ENCODE measurements at regions not wholly inside any gene's neighbourhood (a gene's known extent, or its start where the extent isn't known, plus 50 kb on each side); places are given as distances from the start of the nearest gene placed in this dataset.

DNA sequence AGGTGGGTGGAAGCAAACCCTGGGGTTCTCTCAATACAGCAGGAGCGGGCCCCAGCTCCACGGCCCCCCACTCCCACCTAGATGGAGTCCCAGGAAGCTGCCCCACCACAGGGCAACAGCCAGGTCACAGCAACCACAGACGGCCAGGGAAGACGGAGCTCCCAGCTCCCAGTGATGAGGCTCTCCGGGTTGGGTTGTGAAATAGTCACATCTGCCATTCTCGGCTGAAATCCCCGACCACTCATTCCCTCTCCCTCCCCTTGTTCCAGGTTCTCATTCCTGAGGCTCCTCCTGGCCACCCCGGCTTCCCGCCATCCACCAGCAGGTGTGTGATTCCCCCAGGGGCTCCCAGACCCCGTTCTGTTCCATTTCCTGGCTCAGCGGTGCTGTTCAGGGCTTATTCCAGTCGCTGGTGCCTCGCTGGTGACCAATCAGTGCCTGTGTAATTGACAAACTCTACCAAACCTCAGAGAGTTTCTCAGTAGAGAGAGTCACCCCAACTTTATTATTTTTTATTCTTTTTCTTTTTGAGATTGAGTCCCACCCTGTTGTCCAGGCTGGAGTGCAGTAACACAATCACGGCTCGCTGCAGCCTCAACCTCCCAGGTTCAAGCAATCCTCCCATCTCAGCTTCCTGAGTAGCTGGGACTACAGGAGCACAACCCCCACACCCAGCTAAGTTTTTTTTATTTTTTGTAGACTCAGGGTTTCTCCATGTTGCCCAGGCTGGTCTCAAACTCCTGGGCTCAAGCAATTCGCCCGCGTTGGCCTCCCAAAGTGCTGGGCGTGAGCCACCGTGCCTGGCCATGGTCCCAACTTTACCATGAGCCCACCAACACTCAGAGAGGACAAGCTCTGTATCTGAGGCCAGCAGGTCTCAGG is 63.2 kb downstream of the SHANK2 start:
- TF ChIP-seq POLR2A (IDR thresholded peaks at IDR 0.05): no peak
- TF ChIP-seq, protein P1, sequence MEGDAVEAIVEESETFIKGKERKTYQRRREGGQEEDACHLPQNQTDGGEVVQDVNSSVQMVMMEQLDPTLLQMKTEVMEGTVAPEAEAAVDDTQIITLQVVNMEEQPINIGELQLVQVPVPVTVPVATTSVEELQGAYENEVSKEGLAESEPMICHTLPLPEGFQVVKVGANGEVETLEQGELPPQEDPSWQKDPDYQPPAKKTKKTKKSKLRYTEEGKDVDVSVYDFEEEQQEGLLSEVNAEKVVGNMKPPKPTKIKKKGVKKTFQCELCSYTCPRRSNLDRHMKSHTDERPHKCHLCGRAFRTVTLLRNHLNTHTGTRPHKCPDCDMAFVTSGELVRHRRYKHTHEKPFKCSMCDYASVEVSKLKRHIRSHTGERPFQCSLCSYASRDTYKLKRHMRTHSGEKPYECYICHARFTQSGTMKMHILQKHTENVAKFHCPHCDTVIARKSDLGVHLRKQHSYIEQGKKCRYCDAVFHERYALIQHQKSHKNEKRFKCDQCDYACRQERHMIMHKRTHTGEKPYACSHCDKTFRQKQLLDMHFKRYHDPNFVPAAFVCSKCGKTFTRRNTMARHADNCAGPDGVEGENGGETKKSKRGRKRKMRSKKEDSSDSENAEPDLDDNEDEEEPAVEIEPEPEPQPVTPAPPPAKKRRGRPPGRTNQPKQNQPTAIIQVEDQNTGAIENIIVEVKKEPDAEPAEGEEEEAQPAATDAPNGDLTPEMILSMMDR (IDR thresholded peaks at IDR 0.05): no peak
- no peak for TF ChIP-seq POLR2AphosphoS5 (IDR thresholded peaks at IDR 0.05; ENCODE audit: insufficient read depth in 1 of 2, low read depth in 1 of 2)
